OCI-LY7 (cell line): ENCODE measurements at regions not wholly inside any gene's neighbourhood (a gene's known extent, or its start where the extent isn't known, plus 50 kb on each side); places are given as distances from the start of the nearest gene placed in this dataset.

Source experiments
- BruUV-seq: library from RNA; stranded (reverse); fragments of 400-500 nt; replicated peaks from 2 replicates; lab custom pipeline; 2021; lab: Mats Ljungman, UMichigan
- CTCF ChIA-PET: fragments of 300-600 bp; sonication (Branson Sonifier 250); formaldehyde crosslinking; loops from one replicate; lab custom pipeline; 2022; ENCODE audit warnings: antibody characterized with exemption; ENCODE audit not compliant: unreplicated experiment; lab: Charles Lee
- POLR2A ChIA-PET: fragments of 300-600 bp; sonication (Branson Sonifier 250); formaldehyde crosslinking; loops from one replicate; lab custom pipeline; 2022; ENCODE audit warnings: antibody characterized with exemption; lab: Charles Lee
- DNase-seq: peaks from one replicate; pipeline ENCODE4 v3.0.0-alpha.2; 2015; ENCODE audit warnings: low spot score
- H2AFZ ChIP-seq: fragments of 200-600 bp; sonication (generic), shearing (Covaris generic); 2 replicates; pipeline ENCODE4 v1.6.1; 2014; ENCODE audit warnings: mild to moderate bottlenecking, antibody characterized with exemption, low read length, moderate library complexity
- H3K27ac ChIP-seq: fragments of 200-600 bp; sonication (generic); 2 replicates; pipeline ENCODE4 v1.5.1; 2014; ENCODE audit warnings: mixed run types, low read depth, mild to moderate bottlenecking, moderate library complexity, low read length, inconsistent platforms; ENCODE audit not compliant: poor library complexity, severe bottlenecking
- H3K36me3 ChIP-seq: fragments of 200-600 bp; sonication (generic); 2 replicates; pipeline ENCODE4 v1.6.1; 2014; ENCODE audit warnings: mild to moderate bottlenecking, antibody characterized with exemption, low read length, moderate library complexity, mixed read lengths; ENCODE audit not compliant: insufficient read depth
- H3K4me1 ChIP-seq: fragments of 200-600 bp; sonication (generic); 2 replicates; pipeline ENCODE4 v1.5.1; 2014; ENCODE audit warnings: mild to moderate bottlenecking, low read length; ENCODE audit not compliant: insufficient read depth, poor library complexity, severe bottlenecking
- H3K4me2 ChIP-seq: fragments of 200-600 bp; sonication (generic); 2 replicates; pipeline ENCODE4 v1.6.1; 2014; ENCODE audit warnings: mild to moderate bottlenecking, low read length
- H3K4me3 ChIP-seq: fragments of 200-600 bp; sonication (generic); 2 replicates; pipeline ENCODE4 v1.5.1; 2014; ENCODE audit warnings: mild to moderate bottlenecking, low read depth, low read length; ENCODE audit not compliant: poor library complexity, severe bottlenecking
- H3K79me2 ChIP-seq: fragments of 200-600 bp; sonication (generic); 2 replicates; pipeline ENCODE4 v1.6.1; 2016; ENCODE audit warnings: low read depth, mild to moderate bottlenecking, low read length, moderate library complexity, mixed read lengths; ENCODE audit not compliant: insufficient read depth
- H3K9me2 ChIP-seq: fragments of 200-600 bp; sonication (generic); 2 replicates; pipeline ENCODE4 v1.6.1; 2016; ENCODE audit warnings: mild to moderate bottlenecking, low read length, mixed read lengths; ENCODE audit not compliant: insufficient read depth
- H3K9me3 ChIP-seq: fragments of 200-600 bp; sonication (generic); 2 replicates; pipeline ENCODE4 v1.6.1; 2014; ENCODE audit warnings: mild to moderate bottlenecking, mixed run types, low read length, mixed read lengths
- H4K20me1 ChIP-seq: fragments of 200-600 bp; sonication (generic); 2 replicates; pipeline ENCODE4 v1.6.1; 2014; ENCODE audit warnings: mild to moderate bottlenecking, antibody characterized with exemption, low read length, moderate library complexity, mixed read lengths; ENCODE audit not compliant: insufficient read depth
- CTCF ChIP-seq: fragments of 200-600 bp; sonication (generic); conservative IDR thresholded peaks from 2 replicates; pipeline ENCODE4 v1.5.1; 2014; ENCODE audit warnings: mild to moderate bottlenecking, antibody characterized with exemption, low read length, moderate library complexity, mixed read lengths
- EZH2phosphoT487 ChIP-seq: fragments of 200-600 bp; sonication (generic); IDR thresholded peaks from 2 replicates; pipeline ENCODE4 v1.6.1; 2018; ENCODE audit warnings: low read depth, borderline replicate concordance, mild to moderate bottlenecking, mixed run types, antibody characterized with exemption, low read length, moderate library complexity, mixed read lengths
- intact Hi-C: fragments of 100-400 bp; cut with micrococcal nuclease; formaldehyde crosslinking; loops from one replicate; pipeline ENCODE4 v1.10.0; 2022; ENCODE audit not compliant: unreplicated experiment

- no peaks in the 10 kb centered on the region for H3K36me3 ChIP-seq
- H4K20me1 ChIP-seq, result no peaks in the 10 kb centered on the region
- no peak overlapping the region for H3K4me2 ChIP-seq
- no peaks in the 10 kb centered on the region for H3K9me3 ChIP-seq
- no peak for DNase-seq
- no peaks in the 10 kb centered on the region for H3K9me2 ChIP-seq
- H3K27ac ChIP-seq, result no peak overlapping the region
- H3K4me3 ChIP-seq, result no peak overlapping the region
- intact Hi-C loops, result no loop called here
- H3K79me2 ChIP-seq, result no peaks in the 10 kb centered on the region
- H2AFZ ChIP-seq, result no peak overlapping the region
- H3K4me1 ChIP-seq, result no peaks in the 10 kb centered on the region
- TF ChIP-seq EZH2phosphoT487, result no peak
- TF ChIP-seq CTCF, result no peak
- no TSS peak for BruUV-seq
- ChIA-PET CTCF (no interaction called here), POLR2A (no interaction called here)
Measured at GRCh38 chrX:66544181-66544580, 94.7 kb downstream of the EDA2R start.

GRCh38 chrX:66504481-66504880 is 134.4 kb downstream of the EDA2R start:
- H3K79me2 ChIP-seq, result no peaks in the 10 kb centered on the region
- no peaks in the 10 kb centered on the region for H3K4me1 ChIP-seq
- H2AFZ ChIP-seq, result no peak overlapping the region
- POLR2A ChIA-PET, result no interaction called here
- H3K9me2 ChIP-seq, result no peaks in the 10 kb centered on the region
- no peaks in the 10 kb centered on the region for H4K20me1 ChIP-seq
- H3K4me2 ChIP-seq, result no peak overlapping the region
- no peaks in the 10 kb centered on the region for H3K9me3 ChIP-seq
- H3K4me3 ChIP-seq, result no peak overlapping the region
- CTCF ChIA-PET, result interaction anchor here (0.6 kb wide), 1 partner anchor 226 kb away, joined by 3 read pairs; no protein-coding TSS in a partner anchor
- no peak overlapping the region for H3K27ac ChIP-seq
- BruUV-seq, result no TSS peak
- TF ChIP-seq CTCF (no peak), EZH2phosphoT487 (no peak)
- no peak for DNase-seq
- no peaks in the 10 kb centered on the region for H3K36me3 ChIP-seq
- intact Hi-C loops, result no loop called here

GRCh38 chrX:66498672-66499296 is 140.1 kb downstream of the EDA2R start:
- Histone ChIP-seq H3K4me3 (no peak overlapping the region), H3K36me3 (no peaks in the 10 kb centered on the region), H3K9me3 (no peaks in the 10 kb centered on the region), H3K79me2 (no peaks in the 10 kb centered on the region), H3K4me1 (no peaks in the 10 kb centered on the region), H3K4me2 (no peak overlapping the region), H4K20me1 (no peaks in the 10 kb centered on the region), H2AFZ (no peak overlapping the region), H3K27ac (no peak overlapping the region), H3K9me2 (no peaks in the 10 kb centered on the region)
- no TSS peak for BruUV-seq
- ChIA-PET POLR2A (no interaction called here), CTCF (no interaction called here)
- no peak for DNase-seq
- intact Hi-C loops, result no loop called here
- no peak for TF ChIP-seq EZH2phosphoT487
- TF ChIP-seq CTCF, result no peak
